Uterus (tissue), 3 donors: ENCODE measurements at regions not wholly inside any gene's neighbourhood (a gene's known extent, or its start where the extent isn't known, plus 50 kb on each side); places are given as distances from the start of the nearest gene placed in this dataset.

Experiments used
- DNase-seq, 2 donors: peaks; one replicate each; pipeline ENCODE4 v3.0.0-alpha.2; 2019 to 2020
- H3K27ac ChIP-seq, 2 donors: fragments of 200-600 bp; sonication (generic); 1 replicate in 1 of 2; 2 replicates in 1 of 2; pipeline ENCODE4 v1.5.1; 2016 to 2018
- H3K27me3 ChIP-seq, 2 donors: fragments of 200-600 bp; sonication (generic); one replicate each; pipeline ENCODE4 v1.5.1; 2018 to 2019; ENCODE audit warnings: control low read depth in 1 of 2
- H3K36me3 ChIP-seq, 2 donors: fragments of 200-600 bp; sonication (generic); one replicate each; pipeline ENCODE4 v1.5.1; 2019; ENCODE audit warnings: control low read depth in 1 of 2
- H3K4me1 ChIP-seq, 2 donors: fragments of 200-600 bp; sonication (generic); one replicate each; pipeline ENCODE4 v1.5.1; 2018 to 2019; ENCODE audit warnings: control low read depth in 1 of 2
- H3K4me3 ChIP-seq, 2 donors: fragments of 200-600 bp; sonication (generic); 1 replicate in 1 of 2; 2 replicates in 1 of 2; pipeline ENCODE4 v1.5.1; 2018 to 2019; ENCODE audit warnings: mild to moderate bottlenecking in 1 of 2
- H3K9me3 ChIP-seq, 2 donors: fragments of 200-600 bp; sonication (generic); one replicate each; pipeline ENCODE4 v1.5.1; 2019; ENCODE audit warnings: control low read depth in 1 of 2
- POLR2A ChIP-seq, 2 donors: fragments of 450-650 bp; IDR thresholded peaks; one replicate each; pipeline ENCODE4 v1.6.1; 2016; ENCODE audit warnings: antibody characterized with exemption in 2 of 2, mild to moderate bottlenecking in 1 of 2, moderate library complexity in 1 of 2
- intact Hi-C: fragments of 100-400 bp; cut with DNase I; formaldehyde crosslinking; loops from one replicate; pipeline ENCODE4 v1.15.1; 2023; ENCODE audit warnings: low total_unique reads
- TF ChIP-seq, protein P1 (sequence below), 4 experiments: fragments of 200-600 bp in 2 of 4; fragments of 450-650 bp in 2 of 4; sonication (generic) in 2 of 4; IDR thresholded peaks; one replicate each; pipeline ENCODE4 v1.5.1; 2016 to 2019; ENCODE audit warnings: antibody characterized with exemption in 4 of 4, mild to moderate bottlenecking in 2 of 4, moderate library complexity in 1 of 4
- donor health status: DM: yes; HTN: yes; CAD: no.

DNA sequence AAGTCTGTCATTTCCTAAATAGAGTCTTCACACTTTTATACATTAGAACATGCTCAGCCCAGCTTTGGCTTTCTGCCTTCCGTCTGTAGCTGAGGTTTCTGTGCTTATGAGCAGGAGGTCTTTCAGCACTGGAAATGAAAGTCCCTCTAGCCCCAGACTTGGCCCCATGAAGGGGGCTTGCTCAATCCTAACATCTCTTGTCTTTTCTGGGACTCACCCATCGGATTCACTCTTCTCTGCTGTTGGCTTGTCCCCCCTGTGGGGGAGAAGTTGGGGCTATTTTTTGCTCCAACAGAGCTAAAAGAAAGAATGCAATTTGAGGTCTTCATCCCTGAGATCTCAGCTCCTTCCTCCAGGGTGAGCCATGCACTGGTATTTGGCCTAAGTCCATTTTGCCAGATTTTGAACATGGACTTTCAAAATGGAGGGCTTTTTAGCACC lies 177.7 kb downstream of the MRPL14 start:
- Histone ChIP-seq H3K4me3 (no peak overlapping the region), H3K27me3 (no peaks in the 10 kb centered on the region), H3K9me3 (peaks cover 0 to 12% of the 10 kb centered on the region in 2 donors), H3K27ac (no peak overlapping the region), H3K4me1 (no peaks in the 10 kb centered on the region), H3K36me3 (no peaks in the 10 kb centered on the region)
- intact Hi-C loops: no loop called here
- no peak for DNase-seq
- TF ChIP-seq, protein P1, sequence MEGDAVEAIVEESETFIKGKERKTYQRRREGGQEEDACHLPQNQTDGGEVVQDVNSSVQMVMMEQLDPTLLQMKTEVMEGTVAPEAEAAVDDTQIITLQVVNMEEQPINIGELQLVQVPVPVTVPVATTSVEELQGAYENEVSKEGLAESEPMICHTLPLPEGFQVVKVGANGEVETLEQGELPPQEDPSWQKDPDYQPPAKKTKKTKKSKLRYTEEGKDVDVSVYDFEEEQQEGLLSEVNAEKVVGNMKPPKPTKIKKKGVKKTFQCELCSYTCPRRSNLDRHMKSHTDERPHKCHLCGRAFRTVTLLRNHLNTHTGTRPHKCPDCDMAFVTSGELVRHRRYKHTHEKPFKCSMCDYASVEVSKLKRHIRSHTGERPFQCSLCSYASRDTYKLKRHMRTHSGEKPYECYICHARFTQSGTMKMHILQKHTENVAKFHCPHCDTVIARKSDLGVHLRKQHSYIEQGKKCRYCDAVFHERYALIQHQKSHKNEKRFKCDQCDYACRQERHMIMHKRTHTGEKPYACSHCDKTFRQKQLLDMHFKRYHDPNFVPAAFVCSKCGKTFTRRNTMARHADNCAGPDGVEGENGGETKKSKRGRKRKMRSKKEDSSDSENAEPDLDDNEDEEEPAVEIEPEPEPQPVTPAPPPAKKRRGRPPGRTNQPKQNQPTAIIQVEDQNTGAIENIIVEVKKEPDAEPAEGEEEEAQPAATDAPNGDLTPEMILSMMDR (IDR thresholded peaks at IDR 0.05): no peak

DNA sequence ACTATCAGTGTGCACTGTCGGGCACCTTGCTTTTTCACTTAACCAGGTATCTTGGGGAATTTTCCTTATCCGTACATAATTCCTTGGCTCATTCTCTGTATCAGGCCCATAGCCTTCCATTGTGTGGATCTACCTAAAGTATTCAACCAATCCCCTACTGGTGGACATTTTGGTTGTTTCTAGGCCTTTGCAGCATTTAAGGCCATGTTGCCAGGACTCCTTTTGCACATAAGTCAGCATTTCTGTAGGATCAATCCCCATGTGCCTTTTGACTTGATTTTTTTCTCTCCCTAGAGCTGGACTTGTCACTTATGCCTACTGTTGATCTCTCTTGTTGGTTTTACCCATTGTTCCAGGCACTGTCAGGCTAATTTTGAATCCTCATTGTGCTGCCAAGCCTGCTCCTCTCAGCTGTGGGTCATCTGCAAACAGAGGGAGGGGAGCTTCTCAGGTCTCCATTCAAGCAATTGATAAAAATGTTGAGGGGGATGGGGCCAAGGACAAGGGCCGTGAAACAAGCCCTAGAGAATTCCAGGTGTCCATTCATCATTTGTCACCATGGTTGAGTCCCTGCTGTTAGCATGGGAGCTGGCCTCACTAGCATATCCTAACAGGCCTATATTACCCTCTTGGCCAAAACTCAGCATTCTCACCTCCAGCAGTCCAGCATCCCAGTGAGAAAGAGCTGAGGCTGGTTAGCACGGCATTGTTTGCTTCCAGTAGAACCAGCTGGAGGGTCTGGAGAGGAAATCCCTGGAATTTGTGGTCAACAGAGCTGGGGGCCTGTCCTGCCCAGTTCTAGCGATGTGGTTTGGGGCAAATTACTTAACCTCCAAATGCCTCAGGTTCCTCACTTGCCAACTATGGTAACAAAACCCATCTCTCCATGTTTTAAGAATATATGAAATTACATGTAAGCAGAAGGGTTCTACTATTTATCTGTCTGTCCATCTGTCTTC lies 178.4 kb downstream of the MRPL14 start:
- H3K4me1 ChIP-seq: no peaks in the 10 kb centered on the region
- DNase-seq: no peak
- TF ChIP-seq POLR2A (IDR thresholded peaks at IDR 0.05): no peak
- TF ChIP-seq, protein P1 (IDR thresholded peaks at IDR 0.05): no peak
- H3K27ac ChIP-seq: no peak overlapping the region
- intact Hi-C loops: no loop called here
- H3K27me3 ChIP-seq: no peaks in the 10 kb centered on the region
- no peaks in the 10 kb centered on the region for H3K36me3 ChIP-seq
- H3K4me3 ChIP-seq: no peak overlapping the region
- peaks cover 0 to 12% of the 10 kb centered on the region in 2 donors for H3K9me3 ChIP-seq

DNA sequence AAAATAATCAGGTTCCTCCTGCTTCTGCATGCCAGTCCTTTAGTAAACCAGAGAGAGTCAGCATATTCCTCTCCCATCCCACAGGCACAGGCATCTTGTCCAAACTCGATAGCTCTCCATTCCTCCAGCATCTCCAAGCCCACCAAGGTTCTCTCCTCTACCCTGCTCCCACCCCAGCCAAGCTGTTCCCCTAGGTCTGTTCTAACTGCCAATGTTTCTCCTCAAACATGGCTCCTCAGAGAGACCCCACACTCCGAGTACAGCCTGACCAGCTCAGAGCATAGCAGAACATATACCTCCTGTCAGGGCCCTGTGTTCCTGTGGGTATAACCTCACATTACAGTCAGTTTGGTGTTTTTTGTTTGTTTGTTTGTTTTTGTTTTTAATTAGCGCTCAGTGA lies 177.8 kb downstream of the VEGFA start:
- Histone ChIP-seq H3K36me3 (no peaks in the 10 kb centered on the region), H3K27ac (no peak overlapping the region), H3K9me3 (peaks cover 0 to 12% of the 10 kb centered on the region in 2 donors), H3K4me3 (no peak overlapping the region), H3K27me3 (no peaks in the 10 kb centered on the region), H3K4me1 (no peaks in the 10 kb centered on the region)
- TF ChIP-seq, protein P1 (IDR thresholded peaks at IDR 0.05): no peak
- TF ChIP-seq POLR2A (IDR thresholded peaks at IDR 0.05): no peak
- no peak for DNase-seq
- intact Hi-C loops: no loop called here

DNA sequence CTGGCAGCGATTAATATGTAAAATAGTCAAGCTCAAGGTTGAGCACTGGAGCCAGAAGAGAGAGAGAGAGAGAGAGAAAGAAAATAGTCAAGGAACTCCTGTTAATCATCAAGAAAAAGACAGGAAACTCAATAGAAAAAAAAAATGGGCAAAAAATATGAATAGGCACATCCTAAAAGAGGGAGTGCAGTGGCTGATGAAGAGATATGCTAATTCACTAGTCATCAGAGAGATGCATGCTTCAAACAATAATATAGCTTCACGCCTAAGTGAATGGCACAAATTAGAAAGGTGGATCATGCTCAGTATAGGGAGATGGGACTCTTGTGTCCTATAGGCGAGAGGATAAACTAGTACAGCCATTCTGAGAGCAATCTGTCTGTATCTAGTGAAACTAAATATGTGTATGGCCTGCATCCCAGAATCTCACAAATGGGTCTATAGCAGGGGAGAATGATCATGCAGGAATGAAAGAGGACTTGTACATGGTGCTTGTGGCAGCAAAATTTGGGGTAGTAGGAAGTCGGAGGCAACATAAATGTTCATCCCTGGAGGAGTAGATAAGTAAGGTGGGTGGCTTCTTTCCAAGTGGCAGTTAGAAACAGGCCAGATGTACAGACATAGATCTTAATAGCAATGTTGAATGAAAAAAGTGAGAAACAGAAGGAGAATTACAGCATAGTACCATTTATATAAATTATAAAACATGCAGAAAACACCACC lies 176.8 kb downstream of the VEGFA start:
- Histone ChIP-seq H3K9me3 (peaks cover 0 to 12% of the 10 kb centered on the region in 2 donors), H3K36me3 (no peaks in the 10 kb centered on the region), H3K4me1 (no peaks in the 10 kb centered on the region), H3K27ac (no peak overlapping the region), H3K4me3 (no peak overlapping the region), H3K27me3 (no peaks in the 10 kb centered on the region)
- TF ChIP-seq, protein P1 (IDR thresholded peaks at IDR 0.05): no peak
- intact Hi-C loops: no loop called here
- DNase-seq: no peak

DNA sequence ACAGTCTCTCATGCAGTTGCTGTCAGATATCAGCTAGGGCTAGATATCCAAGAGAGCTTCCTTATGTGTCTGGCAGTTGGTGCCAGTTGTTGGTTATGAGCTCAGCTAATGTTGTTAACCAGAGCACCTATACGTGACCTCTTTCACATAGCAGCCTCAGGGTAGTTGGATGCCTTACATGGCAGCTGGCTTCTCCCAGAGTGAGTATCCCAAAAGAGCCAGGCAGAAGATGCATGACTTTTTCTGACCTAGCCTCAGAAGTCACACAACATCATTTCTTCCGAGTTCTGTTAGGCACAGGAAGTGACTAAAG lies 175.7 kb downstream of the VEGFA start:
- TF ChIP-seq, protein P1 (IDR thresholded peaks at IDR 0.05): no peak
- TF ChIP-seq POLR2A (IDR thresholded peaks at IDR 0.05): no peak
- Histone ChIP-seq H3K27me3 (no peaks in the 10 kb centered on the region), H3K36me3 (no peaks in the 10 kb centered on the region), H3K9me3 (peaks cover 0 to 12% of the 10 kb centered on the region in 2 donors), H3K4me1 (no peaks in the 10 kb centered on the region), H3K27ac (no peak overlapping the region), H3K4me3 (no peak overlapping the region)
- intact Hi-C loops: no loop called here
- no peak for DNase-seq
